Left lung (tissue), 4 donors: ENCODE measurements at regions not wholly inside any gene's neighbourhood (a gene's known extent, or its start where the extent isn't known, plus 50 kb on each side); places are given as distances from the start of the nearest gene placed in this dataset.

Experiments used
- ATAC-seq: fragments of 200-7000 bp; cut with Tn5 transposase; one replicate; pipeline ENCODE4 v1.9.1; 2020; ENCODE audit warnings: moderate library complexity
- DNase-seq, 4 donors: peaks; one replicate each; pipeline ENCODE4 v3.0.0-alpha.2; 2013 to 2020
- H3K27ac ChIP-seq, 2 donors: fragments of 200-600 bp; sonication (generic) in 1 of 2; one replicate each; pipeline versions ENCODE4 v1.5.0 to v1.8.0; 2020 to 2021
- H3K27me3 ChIP-seq, 2 donors: fragments of 200-600 bp; sonication (generic) in 1 of 2; one replicate each; pipeline versions ENCODE4 v1.5.0 to v1.8.0; 2020 to 2021
- H3K36me3 ChIP-seq, 2 donors: fragments of 200-600 bp; sonication (generic) in 1 of 2; one replicate each; pipeline versions ENCODE4 v1.5.0 to v1.8.0; 2020 to 2021
- H3K4me1 ChIP-seq, 2 donors: fragments of 200-600 bp; one replicate each; pipeline ENCODE4 v1.8.0; 2021
- H3K4me3 ChIP-seq, 2 donors: fragments of 200-600 bp; sonication (generic) in 1 of 2; one replicate each; pipeline versions ENCODE4 v1.5.0 to v1.8.0; 2020 to 2021; ENCODE audit warnings: mild to moderate bottlenecking in 1 of 2
- H3K9me3 ChIP-seq, 2 donors: fragments of 200-600 bp; sonication (generic) in 1 of 2; one replicate each; pipeline versions ENCODE4 v1.5.0 to v1.8.0; 2020 to 2021
- CTCF ChIP-seq, 2 donors: fragments of 200-600 bp; sonication (generic) in 1 of 2; IDR thresholded peaks; one replicate each; pipeline versions ENCODE4 v1.5.0 to v1.8.0; 2021; ENCODE audit warnings: antibody characterized with exemption in 2 of 2
- intact Hi-C, 2 donors: fragments of 100-400 bp; cut with DNase I; formaldehyde crosslinking; loops; one replicate each; pipeline versions ENCODE4 v1.11.2 to v1.14.2; 2022
- donor health status: DM: no; HTN: yes; CAD: no.
- donor health status: DM: no; HTN: no; CAD: no.

DNA sequence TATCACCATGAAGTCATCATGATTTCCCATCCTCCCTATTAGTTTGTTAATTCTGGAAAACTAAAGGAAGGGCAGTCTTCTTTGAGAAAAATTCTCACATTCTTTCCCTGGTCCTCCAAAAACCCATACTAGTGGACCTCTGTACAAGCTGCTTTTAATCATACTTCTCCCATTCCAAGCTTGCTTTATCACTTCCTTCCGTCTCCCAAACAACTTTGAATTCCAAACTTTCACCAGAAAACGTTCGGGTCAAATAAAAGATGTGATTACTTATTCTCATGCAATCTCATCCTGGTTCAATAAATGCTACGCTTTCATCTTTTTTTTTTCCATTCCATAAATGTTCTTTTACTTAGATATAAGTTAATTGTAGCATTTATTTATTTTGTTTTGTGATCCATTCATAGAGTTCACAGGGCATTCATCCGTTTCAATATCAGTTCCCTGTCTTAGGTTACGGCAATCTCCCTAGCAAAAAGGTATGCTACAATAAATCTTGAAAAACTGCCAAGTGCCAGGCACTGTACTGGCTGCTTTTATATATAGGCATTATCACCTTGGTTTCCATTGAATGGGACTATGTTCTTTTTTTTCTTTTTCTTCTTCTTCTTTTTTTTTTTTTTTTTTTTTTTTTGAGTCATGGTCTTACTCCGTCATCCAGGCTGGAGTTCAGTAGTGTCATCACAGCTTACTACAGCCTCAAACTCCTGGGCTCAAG, 100.2 kb upstream of the GREM2 start:
- intact Hi-C loops: no loop called here
- ATAC-seq: no peak
- H3K9me3 ChIP-seq: no peaks in the 10 kb centered on the region
- H3K27ac ChIP-seq: no peak overlapping the region
- no peaks in the 10 kb centered on the region for H3K4me1 ChIP-seq
- no peak overlapping the region for H3K4me3 ChIP-seq
- no peaks in the 10 kb centered on the region for H3K36me3 ChIP-seq
- no peaks in the 10 kb centered on the region for H3K27me3 ChIP-seq
- no peak for TF ChIP-seq CTCF (IDR thresholded peaks at IDR 0.05)
- DNase-seq: no peak

GRCh38 chr1:240711020-240711419, 99.1 kb upstream of the GREM2 start:
- DNase-seq (no peak), ATAC-seq (no peak)
- no peaks in the 10 kb centered on the region for H3K27me3 ChIP-seq
- no peaks in the 10 kb centered on the region for H3K4me1 ChIP-seq
- no peak overlapping the region for H3K4me3 ChIP-seq
- no peaks in the 10 kb centered on the region for H3K9me3 ChIP-seq
- intact Hi-C loops: no loop called here
- TF ChIP-seq CTCF (IDR thresholded peaks at IDR 0.05): no peak
- no peak overlapping the region for H3K27ac ChIP-seq
- H3K36me3 ChIP-seq: no peaks in the 10 kb centered on the region

GRCh38 chr1:240709676-240710075, 97.7 kb upstream of the GREM2 start:
- intact Hi-C loops: no loop called here
- ATAC-seq (no peak), DNase-seq (no peak)
- H3K4me1 ChIP-seq: no peaks in the 10 kb centered on the region
- no peak for TF ChIP-seq CTCF (IDR thresholded peaks at IDR 0.05)
- H3K36me3 ChIP-seq: no peaks in the 10 kb centered on the region
- no peaks in the 10 kb centered on the region for H3K9me3 ChIP-seq
- H3K27me3 ChIP-seq: no peaks in the 10 kb centered on the region
- no peak overlapping the region for H3K4me3 ChIP-seq
- H3K27ac ChIP-seq: no peak overlapping the region

DNA sequence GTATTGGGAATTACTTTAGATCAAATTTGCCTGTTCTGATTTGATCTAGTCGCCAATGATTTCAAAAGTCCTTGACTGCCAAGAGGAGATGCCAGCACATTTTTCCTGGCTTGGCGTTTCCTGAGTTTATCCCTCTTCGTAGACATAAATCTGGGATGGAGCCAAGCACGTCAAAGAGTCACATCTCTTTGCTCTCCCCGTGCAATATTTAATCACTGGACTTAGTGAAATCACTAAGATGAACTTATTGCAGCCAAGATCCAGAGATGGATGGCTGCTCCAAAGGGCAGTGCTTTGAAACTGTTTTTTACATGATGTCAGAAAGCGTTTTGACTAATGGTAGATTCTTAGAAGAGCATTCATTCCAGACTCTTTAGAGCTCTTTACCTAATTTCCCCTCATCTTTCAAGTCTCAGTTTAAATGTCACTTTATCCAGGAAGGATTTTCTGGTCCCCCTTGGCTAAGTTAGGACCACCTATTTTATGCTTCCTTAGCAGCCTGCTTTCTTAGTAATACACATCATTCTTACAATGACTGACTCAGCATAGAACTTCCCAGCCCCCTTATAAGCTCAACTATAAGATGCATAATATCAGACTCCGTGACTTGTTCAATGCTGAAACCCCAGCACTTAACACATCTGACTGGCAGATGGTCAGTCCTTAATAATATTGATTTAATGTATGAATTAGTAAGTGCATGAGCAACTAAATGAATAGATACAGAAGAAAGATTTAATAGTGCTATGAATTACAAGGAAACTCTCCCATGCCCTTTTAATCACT, 94.4 kb upstream of the GREM2 start:
- ATAC-seq (no peak), DNase-seq (no peak)
- intact Hi-C loops: no loop called here
- Histone ChIP-seq H3K4me3 (no peak overlapping the region), H3K27ac (no peak overlapping the region), H3K9me3 (no peaks in the 10 kb centered on the region), H3K36me3 (no peaks in the 10 kb centered on the region), H3K4me1 (no peaks in the 10 kb centered on the region), H3K27me3 (no peaks in the 10 kb centered on the region)
- no peak for TF ChIP-seq CTCF (IDR thresholded peaks at IDR 0.05)

GRCh38 chr1:240705579-240705978, 93.6 kb upstream of the GREM2 start:
- intact Hi-C loops: no loop called here
- no peak overlapping the region for H3K4me3 ChIP-seq
- no peaks in the 10 kb centered on the region for H3K27me3 ChIP-seq
- DNase-seq (no peak), ATAC-seq (no peak)
- H3K27ac ChIP-seq: no peak overlapping the region
- no peaks in the 10 kb centered on the region for H3K9me3 ChIP-seq
- H3K4me1 ChIP-seq: no peaks in the 10 kb centered on the region
- no peak for TF ChIP-seq CTCF (IDR thresholded peaks at IDR 0.05)
- H3K36me3 ChIP-seq: no peaks in the 10 kb centered on the region
